Stimulated activated naive CD8-positive, alpha-beta T cell treated with anti-CD3 and anti-CD28 coated beads, Interleukin-15, Interleukin-2, amounts not matched to agents 100 U/mL and 50 U/mL, for 24 hours (primary cell): ENCODE measurements at regions not wholly inside any gene's neighbourhood (a gene's known extent, or its start where the extent isn't known, plus 50 kb on each side); places are given as distances from the start of the nearest gene placed in this dataset.

Experiments
- ATAC-seq: fragments of 150-1000 bp; cut with Tn5 transposase; one replicate; pipeline ENCODE4 v1.10.0; 2021
- DNase-seq: peaks from one replicate; pipeline ENCODE4 v3.0.0; 2021

GRCh38 chr1:38719880-38720279 lies 139.7 kb downstream of the RRAGC start:
- DNase-seq (no peak), ATAC-seq (no peak)

GRCh38 chr1:38718031-38718430 lies 141.5 kb downstream of the RRAGC start:
- no peak for ATAC-seq

GRCh38 chr1:38716229-38716628 lies 143.3 kb downstream of the RRAGC start:
- ATAC-seq (no peak), DNase-seq (no peak)

More at GRCh38 chr1:38718031-38718430, 141.5 kb downstream of the RRAGC start:
- DNase-seq = no peak

GRCh38 chr1:38715415-38715814 lies 144.2 kb downstream of the RRAGC start:
- ATAC-seq (no peak), DNase-seq (no peak)

GRCh38 chr1:38712046-38712445 lies 147.5 kb downstream of the RRAGC start:
- DNase-seq (no peak), ATAC-seq (no peak)

GRCh38 chr1:38708701-38709258 lies 150.8 kb downstream of the RRAGC start:
- no peak for ATAC-seq
- DNase-seq = no peak

GRCh38 chr1:38701088-38701487 lies 158.5 kb downstream of the RRAGC start:
- DNase-seq (no peak), ATAC-seq (no peak)

- DNase-seq = no peak
- ATAC-seq = no peak
These were observed 159.5 kb downstream of the RRAGC start for GRCh38 chr1:38700077-38700470.

GRCh38 chr1:38699330-38700076 lies 160.1 kb downstream of the RRAGC start:
- no peak for ATAC-seq

GRCh38 chr1:38697387-38697786 lies 162.2 kb downstream of the RRAGC start:
- DNase-seq (no peak), ATAC-seq (no peak)

More at GRCh38 chr1:38699330-38700076, 160.1 kb downstream of the RRAGC start:
- no peak for DNase-seq

GRCh38 chr1:38696371-38696770 lies 163.2 kb downstream of the RRAGC start:
- ATAC-seq = no peak
- DNase-seq = no peak

GRCh38 chr1:38693759-38694158 lies 165.8 kb downstream of the RRAGC start:
- ATAC-seq (no peak), DNase-seq (no peak)

- no peak for ATAC-seq
These were observed 166.5 kb downstream of the RRAGC start for GRCh38 chr1:38693031-38693430.

GRCh38 chr1:38690790-38691449 lies 168.7 kb downstream of the RRAGC start:
- no peak for DNase-seq
- no peak for ATAC-seq

More at GRCh38 chr1:38693031-38693430, 166.5 kb downstream of the RRAGC start:
- DNase-seq = no peak

GRCh38 chr1:38686927-38687255 lies 172.7 kb downstream of the RRAGC start:
- DNase-seq = no peak
- no peak for ATAC-seq

- ATAC-seq (no peak), DNase-seq (no peak)
These were observed 173.2 kb downstream of the RRAGC start for GRCh38 chr1:38686167-38686926.

GRCh38 chr1:38685388-38685787 lies 174.2 kb downstream of the RRAGC start:
- DNase-seq = no peak
- ATAC-seq = no peak

GRCh38 chr1:38680801-38681510 lies 178.6 kb downstream of the RRAGC start:
- ATAC-seq (no peak), DNase-seq (no peak)

GRCh38 chr1:38677756-38678155 lies 181.8 kb downstream of the RRAGC start:
- ATAC-seq (no peak), DNase-seq (no peak)

GRCh38 chr1:38677311-38677710 lies 182.3 kb downstream of the RRAGC start:
- no peak for ATAC-seq
- DNase-seq = no peak

- DNase-seq = no peak
- ATAC-seq = no peak
These were observed 186.9 kb downstream of the RRAGC start for GRCh38 chr1:38672692-38673091.

GRCh38 chr1:38671221-38671620 lies 188.4 kb downstream of the RRAGC start:
- ATAC-seq (no peak), DNase-seq (no peak)
